ENCODE measurements at regions not wholly inside any gene's neighbourhood (a gene's known extent, or its start where the extent isn't known, plus 50 kb on each side); places are given as distances from the start of the nearest gene placed in this dataset.

DNA sequence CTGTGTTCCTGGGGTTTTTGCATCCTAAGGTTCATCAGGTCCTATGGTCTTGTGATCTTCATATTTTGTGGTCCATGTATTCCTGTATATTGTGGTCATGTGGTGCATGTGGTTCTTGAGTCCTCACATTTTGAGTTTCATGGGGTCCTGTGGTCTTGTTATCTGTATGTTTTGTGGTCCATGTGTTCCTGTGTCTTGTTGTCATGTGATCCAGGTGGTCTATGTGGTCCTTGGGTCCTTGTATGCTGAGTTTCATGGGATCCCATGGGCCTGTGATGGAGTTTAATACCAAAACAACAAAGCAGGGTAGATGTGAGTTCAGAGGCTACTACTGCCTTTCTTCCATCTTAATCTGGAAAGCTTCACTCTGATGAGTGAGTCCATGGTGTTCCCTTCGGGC is 166.4 kb downstream of the TMEM18 start:
- no peak overlapping the region for H3K27ac ChIP-seq (ENCODE audit: low read depth in 2 of 2, low read length in 1 of 2)
- 0% methylated on average over 1 of the region's 1 CpG for WGBS (ENCODE audit: low lambda C conversion rate)
- H3K4me2 ChIP-seq, result no peak overlapping the region
- H4K20me1 ChIP-seq (ENCODE audit: insufficient read depth), result no peaks in the 10 kb centered on the region
- no peaks in the 10 kb centered on the region for H3K9me2 ChIP-seq
- H3K36me3 ChIP-seq (replicated peaks in 1 of 2; ENCODE audit: control insufficient read depth in 1 of 2, insufficient read depth in 2 of 2, low read length in 1 of 2), result no peaks in the 10 kb centered on the region
- H2AFZ ChIP-seq (ENCODE audit: low read depth), result no peak overlapping the region
- ChIA-PET POLR2A (no interaction called here), CTCF (no interaction called here)
- TF ChIP-seq FOSL2 (IDR thresholded peaks at IDR 0.05; ENCODE audit: borderline replicate concordance, low read depth), result no peak
- TF ChIP-seq FOXM1 (IDR thresholded peaks at IDR 0.05; ENCODE audit: low read depth), result no peak
- TF ChIP-seq NFIC (IDR thresholded peaks at IDR 0.05; ENCODE audit: borderline replicate concordance), result no peak
- no peak for TF ChIP-seq MXI1 (IDR thresholded peaks at IDR 0.05; ENCODE audit: low read depth, low read length)
- TF ChIP-seq RXRA (IDR thresholded peaks at IDR 0.05; ENCODE audit: borderline replicate concordance, low read depth), result no peak
- TF ChIP-seq, protein P1, sequence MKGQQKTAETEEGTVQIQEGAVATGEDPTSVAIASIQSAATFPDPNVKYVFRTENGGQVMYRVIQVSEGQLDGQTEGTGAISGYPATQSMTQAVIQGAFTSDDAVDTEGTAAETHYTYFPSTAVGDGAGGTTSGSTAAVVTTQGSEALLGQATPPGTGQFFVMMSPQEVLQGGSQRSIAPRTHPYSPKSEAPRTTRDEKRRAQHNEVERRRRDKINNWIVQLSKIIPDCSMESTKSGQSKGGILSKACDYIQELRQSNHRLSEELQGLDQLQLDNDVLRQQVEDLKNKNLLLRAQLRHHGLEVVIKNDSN (IDR thresholded peaks at IDR 0.05; ENCODE audit: borderline replicate concordance, low read depth), result no peak
- TF ChIP-seq, protein P2, sequence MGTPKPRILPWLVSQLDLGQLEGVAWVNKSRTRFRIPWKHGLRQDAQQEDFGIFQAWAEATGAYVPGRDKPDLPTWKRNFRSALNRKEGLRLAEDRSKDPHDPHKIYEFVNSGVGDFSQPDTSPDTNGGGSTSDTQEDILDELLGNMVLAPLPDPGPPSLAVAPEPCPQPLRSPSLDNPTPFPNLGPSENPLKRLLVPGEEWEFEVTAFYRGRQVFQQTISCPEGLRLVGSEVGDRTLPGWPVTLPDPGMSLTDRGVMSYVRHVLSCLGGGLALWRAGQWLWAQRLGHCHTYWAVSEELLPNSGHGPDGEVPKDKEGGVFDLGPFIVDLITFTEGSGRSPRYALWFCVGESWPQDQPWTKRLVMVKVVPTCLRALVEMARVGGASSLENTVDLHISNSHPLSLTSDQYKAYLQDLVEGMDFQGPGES (IDR thresholded peaks at IDR 0.05; ENCODE audit: low read depth, low read length), result no peak
- no peak for TF ChIP-seq EP300 (IDR thresholded peaks at IDR 0.05; ENCODE audit: borderline replicate concordance in 1 of 2, low read depth in 1 of 2, low read length in 1 of 2)
- no peak for TF ChIP-seq POLR2AphosphoS5 (IDR thresholded peaks at IDR 0.05; ENCODE audit: low read depth, low read length)
- TF ChIP-seq, protein P3, sequence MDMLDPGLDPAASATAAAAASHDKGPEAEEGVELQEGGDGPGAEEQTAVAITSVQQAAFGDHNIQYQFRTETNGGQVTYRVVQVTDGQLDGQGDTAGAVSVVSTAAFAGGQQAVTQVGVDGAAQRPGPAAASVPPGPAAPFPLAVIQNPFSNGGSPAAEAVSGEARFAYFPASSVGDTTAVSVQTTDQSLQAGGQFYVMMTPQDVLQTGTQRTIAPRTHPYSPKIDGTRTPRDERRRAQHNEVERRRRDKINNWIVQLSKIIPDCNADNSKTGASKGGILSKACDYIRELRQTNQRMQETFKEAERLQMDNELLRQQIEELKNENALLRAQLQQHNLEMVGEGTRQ (IDR thresholded peaks at IDR 0.05; ENCODE audit: borderline replicate concordance, low read depth, low read length), result no peak
- no peak for TF ChIP-seq SIN3A (IDR thresholded peaks at IDR 0.05; ENCODE audit: borderline replicate concordance, low read depth, low read length)
- TF ChIP-seq, protein P4, sequence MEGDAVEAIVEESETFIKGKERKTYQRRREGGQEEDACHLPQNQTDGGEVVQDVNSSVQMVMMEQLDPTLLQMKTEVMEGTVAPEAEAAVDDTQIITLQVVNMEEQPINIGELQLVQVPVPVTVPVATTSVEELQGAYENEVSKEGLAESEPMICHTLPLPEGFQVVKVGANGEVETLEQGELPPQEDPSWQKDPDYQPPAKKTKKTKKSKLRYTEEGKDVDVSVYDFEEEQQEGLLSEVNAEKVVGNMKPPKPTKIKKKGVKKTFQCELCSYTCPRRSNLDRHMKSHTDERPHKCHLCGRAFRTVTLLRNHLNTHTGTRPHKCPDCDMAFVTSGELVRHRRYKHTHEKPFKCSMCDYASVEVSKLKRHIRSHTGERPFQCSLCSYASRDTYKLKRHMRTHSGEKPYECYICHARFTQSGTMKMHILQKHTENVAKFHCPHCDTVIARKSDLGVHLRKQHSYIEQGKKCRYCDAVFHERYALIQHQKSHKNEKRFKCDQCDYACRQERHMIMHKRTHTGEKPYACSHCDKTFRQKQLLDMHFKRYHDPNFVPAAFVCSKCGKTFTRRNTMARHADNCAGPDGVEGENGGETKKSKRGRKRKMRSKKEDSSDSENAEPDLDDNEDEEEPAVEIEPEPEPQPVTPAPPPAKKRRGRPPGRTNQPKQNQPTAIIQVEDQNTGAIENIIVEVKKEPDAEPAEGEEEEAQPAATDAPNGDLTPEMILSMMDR (IDR thresholded peaks at IDR 0.05), result no peak
- TF ChIP-seq, protein P5, sequence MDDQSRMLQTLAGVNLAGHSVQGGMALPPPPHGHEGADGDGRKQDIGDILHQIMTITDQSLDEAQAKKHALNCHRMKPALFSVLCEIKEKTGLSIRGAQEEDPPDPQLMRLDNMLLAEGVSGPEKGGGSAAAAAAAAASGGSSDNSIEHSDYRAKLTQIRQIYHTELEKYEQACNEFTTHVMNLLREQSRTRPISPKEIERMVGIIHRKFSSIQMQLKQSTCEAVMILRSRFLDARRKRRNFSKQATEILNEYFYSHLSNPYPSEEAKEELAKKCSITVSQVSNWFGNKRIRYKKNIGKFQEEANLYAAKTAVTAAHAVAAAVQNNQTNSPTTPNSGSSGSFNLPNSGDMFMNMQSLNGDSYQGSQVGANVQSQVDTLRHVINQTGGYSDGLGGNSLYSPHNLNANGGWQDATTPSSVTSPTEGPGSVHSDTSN (IDR thresholded peaks at IDR 0.05), result no peak
- TF ChIP-seq TCF12 (IDR thresholded peaks at IDR 0.05), result no peak
- TF ChIP-seq GATA2 (CRISPR knock-in tag; IDR thresholded peaks at IDR 0.05), result no peak
- TF ChIP-seq RAD21 (IDR thresholded peaks at IDR 0.05; ENCODE audit: low read length), result no peak
- TF ChIP-seq JUND (IDR thresholded peaks at IDR 0.05), result no peak
- no peak for TF ChIP-seq TEAD4 (IDR thresholded peaks at IDR 0.05; ENCODE audit: borderline replicate concordance, insufficient read depth)
- TF ChIP-seq GABPA (IDR thresholded peaks at IDR 0.05; ENCODE audit: low read depth), result no peak
- H3K9me3 ChIP-seq, result no peaks in the 10 kb centered on the region
- no peaks in the 10 kb centered on the region for H3K79me2 ChIP-seq (ENCODE audit: insufficient read depth)
- no peak overlapping the region for H3K9ac ChIP-seq
- H3K4me3 ChIP-seq (ENCODE audit: low read depth in 2 of 2, low read length in 1 of 2), result no peak overlapping the region
- H3F3A ChIP-seq (replicated peaks; ENCODE audit: insufficient read depth), result no peaks in the 10 kb centered on the region
- H3K27me3 ChIP-seq (ENCODE audit: insufficient read depth), result no peaks in the 10 kb centered on the region
- DNase-seq, result no peak
- no peaks in the 10 kb centered on the region; a peak in 1 of 4 replicates for H3K4me1 ChIP-seq (ENCODE audit: control insufficient read depth in 1 of 2, insufficient read depth in 2 of 2, low read depth in 1 of 2, low read length in 1 of 2)
